ENCODE measurements at regions not wholly inside any gene's neighbourhood (a gene's known extent, or its start where the extent isn't known, plus 50 kb on each side); places are given as distances from the start of the nearest gene placed in this dataset.

DNA sequence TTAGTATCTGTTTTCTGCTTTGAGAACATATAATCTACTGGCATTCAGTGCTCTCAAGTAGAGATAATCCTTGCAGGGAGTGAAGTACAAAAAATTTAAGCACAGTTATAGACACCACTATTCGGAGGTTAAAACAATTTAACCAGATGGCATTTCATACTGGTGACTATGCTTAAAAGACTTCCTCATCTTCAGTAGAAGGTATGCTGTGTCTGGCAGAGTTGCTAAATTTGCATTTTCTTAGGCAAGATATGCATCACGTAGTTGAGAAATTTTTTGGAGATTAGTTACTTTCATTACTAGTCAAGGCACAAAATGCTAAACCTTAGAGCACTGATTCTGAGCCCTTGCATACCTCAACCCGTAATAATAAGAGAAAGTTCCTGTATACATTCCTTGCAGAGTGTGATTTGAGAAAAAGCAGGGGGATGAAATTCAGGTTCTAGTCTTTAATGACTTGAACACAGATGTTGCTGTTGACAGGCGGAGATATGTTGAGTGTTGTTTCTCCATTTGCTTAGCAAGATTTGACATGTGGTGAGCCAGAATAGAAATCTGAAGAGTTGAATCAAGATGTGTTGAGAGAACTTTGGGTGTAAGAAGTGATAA, 70.8 kb upstream of the STARD4 start:
- Histone ChIP-seq H3K4me3 (no peak overlapping the region), H3K36me3 (ENCODE audit: control insufficient read depth in 2 of 2, insufficient read depth in 2 of 2, low read length in 1 of 2) (no peaks in the 10 kb centered on the region), H3K4me1 (ENCODE audit: control insufficient read depth, insufficient read depth, low read length) (no peaks in the 10 kb centered on the region), H2AFZ (ENCODE audit: control insufficient read depth, low read depth, low read length) (no peak overlapping the region; the same call in 1 of the 2 replicates), H3K9me3 (replicated peaks; ENCODE audit: control insufficient read depth, insufficient read depth, low read length) (no peaks in the 10 kb centered on the region; the same call in 2 of the 3 replicates), H4K20me1 (ENCODE audit: control insufficient read depth, insufficient read depth) (no peaks in the 10 kb centered on the region), H3K9ac (ENCODE audit: control insufficient read depth, insufficient read depth, low read length) (no peak overlapping the region), H3K27ac (ENCODE audit: control insufficient read depth, insufficient read depth) (no peak overlapping the region), H3K4me2 (ENCODE audit: control insufficient read depth, insufficient read depth) (no peak overlapping the region), H3K27me3 (replicated peaks in 1 of 2; ENCODE audit: control insufficient read depth in 2 of 2, insufficient read depth in 2 of 2, low read length in 1 of 2) (no peaks in the 10 kb centered on the region), H3K79me2 (ENCODE audit: control insufficient read depth, insufficient read depth, low read length) (no peaks in the 10 kb centered on the region)
- FAIRE-seq, result no peak
- TF ChIP-seq KLF5 (IDR thresholded peaks at IDR 0.05; ENCODE audit: partially characterized antibody), result no peak
- no peak for TF ChIP-seq ZNF622 (IDR thresholded peaks at IDR 0.05)
- TF ChIP-seq CHD4 (IDR thresholded peaks at IDR 0.05), result no peak
- TF ChIP-seq SPI1 (IDR thresholded peaks at IDR 0.05; ENCODE audit: borderline replicate concordance, insufficient read depth, low read depth, low read length), result no peak
- peak; percentile 48 for ATAC-seq
- ChIA-PET SMC1A (ENCODE audit: uncharacterized antibody, unreplicated experiment) (no interaction called here), RAD21 (ENCODE audit: unreplicated experiment) (no interaction called here), POLR2A (no interaction called here), CTCF (no interaction called here)
- BruUV-seq (replicated peaks), result no TSS peak
- DNase-seq (ENCODE audit: low read depth, low spot score), result no peak
- 31% methylated on average over 4 of the region's 4 CpGs for WGBS (ENCODE audit: insufficient coverage, insufficient replicate concordance, low lambda C conversion rate, missing lambda C conversion rate)
- intact Hi-C loops (cut with micrococcal nuclease; ENCODE audit: unreplicated experiment) (no loop called here), in situ Hi-C loops (cut with MboI) (no loop called here)

DNA sequence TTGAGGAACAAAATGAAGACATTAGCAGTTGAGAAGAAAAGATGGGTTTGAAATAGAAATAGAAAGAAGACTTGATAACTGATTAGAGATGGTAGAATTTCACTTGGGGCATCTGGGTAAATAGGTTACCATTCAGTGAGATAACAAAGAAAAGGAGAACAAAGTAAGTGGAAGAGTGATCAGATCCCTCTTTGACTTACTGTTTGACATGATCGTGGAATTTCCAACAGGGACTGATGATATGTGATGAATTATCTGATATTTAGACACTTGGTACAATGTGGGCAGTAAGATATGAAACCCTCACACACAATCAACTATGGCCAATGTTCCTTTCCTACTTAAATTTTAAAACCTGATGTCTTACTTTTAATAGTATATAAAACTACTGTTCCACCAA, 70.1 kb upstream of the STARD4 start:
- CTCF ChIA-PET, result no interaction called here
- POLR2A ChIA-PET, result no interaction called here
- intact Hi-C loops (cut with micrococcal nuclease; ENCODE audit: unreplicated experiment), result no loop called here
- TF ChIP-seq RELA (IDR thresholded peaks at IDR 0.05; ENCODE audit: borderline replicate concordance, partially characterized antibody) (no peak), BHLHE40 (IDR thresholded peaks at IDR 0.05; ENCODE audit: borderline replicate concordance in 1 of 2, low read depth in 2 of 2, low read length in 1 of 2) (no peak), NRF1 (conservative IDR thresholded peaks at IDR 0.05; ENCODE audit: low read depth, low read length) (no peak), NR2F1 (conservative IDR thresholded peaks at IDR 0.05) (no peak), POLR2A (IDR thresholded peaks at IDR 0.05; ENCODE audit: low read depth, low read length) (no peak), NBN (IDR thresholded peaks at IDR 0.05) (no peak), NFIC (IDR thresholded peaks at IDR 0.05; ENCODE audit: low read depth, low read length) (no peak), HCFC1 (IDR thresholded peaks at IDR 0.05; ENCODE audit: low read length) (no peak), YBX1 (IDR thresholded peaks at IDR 0.05) (no peak), ZNF622 (IDR thresholded peaks at IDR 0.05) (no peak), CBX5 (IDR thresholded peaks at IDR 0.05; ENCODE audit: low read depth) (no peak)
- TF ChIP-seq, protein P1, sequence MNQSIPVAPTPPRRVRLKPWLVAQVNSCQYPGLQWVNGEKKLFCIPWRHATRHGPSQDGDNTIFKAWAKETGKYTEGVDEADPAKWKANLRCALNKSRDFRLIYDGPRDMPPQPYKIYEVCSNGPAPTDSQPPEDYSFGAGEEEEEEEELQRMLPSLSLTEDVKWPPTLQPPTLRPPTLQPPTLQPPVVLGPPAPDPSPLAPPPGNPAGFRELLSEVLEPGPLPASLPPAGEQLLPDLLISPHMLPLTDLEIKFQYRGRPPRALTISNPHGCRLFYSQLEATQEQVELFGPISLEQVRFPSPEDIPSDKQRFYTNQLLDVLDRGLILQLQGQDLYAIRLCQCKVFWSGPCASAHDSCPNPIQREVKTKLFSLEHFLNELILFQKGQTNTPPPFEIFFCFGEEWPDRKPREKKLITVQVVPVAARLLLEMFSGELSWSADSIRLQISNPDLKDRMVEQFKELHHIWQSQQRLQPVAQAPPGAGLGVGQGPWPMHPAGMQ (IDR thresholded peaks at IDR 0.05; ENCODE audit: borderline replicate concordance), result no peak
- TF ChIP-seq, protein P2, sequence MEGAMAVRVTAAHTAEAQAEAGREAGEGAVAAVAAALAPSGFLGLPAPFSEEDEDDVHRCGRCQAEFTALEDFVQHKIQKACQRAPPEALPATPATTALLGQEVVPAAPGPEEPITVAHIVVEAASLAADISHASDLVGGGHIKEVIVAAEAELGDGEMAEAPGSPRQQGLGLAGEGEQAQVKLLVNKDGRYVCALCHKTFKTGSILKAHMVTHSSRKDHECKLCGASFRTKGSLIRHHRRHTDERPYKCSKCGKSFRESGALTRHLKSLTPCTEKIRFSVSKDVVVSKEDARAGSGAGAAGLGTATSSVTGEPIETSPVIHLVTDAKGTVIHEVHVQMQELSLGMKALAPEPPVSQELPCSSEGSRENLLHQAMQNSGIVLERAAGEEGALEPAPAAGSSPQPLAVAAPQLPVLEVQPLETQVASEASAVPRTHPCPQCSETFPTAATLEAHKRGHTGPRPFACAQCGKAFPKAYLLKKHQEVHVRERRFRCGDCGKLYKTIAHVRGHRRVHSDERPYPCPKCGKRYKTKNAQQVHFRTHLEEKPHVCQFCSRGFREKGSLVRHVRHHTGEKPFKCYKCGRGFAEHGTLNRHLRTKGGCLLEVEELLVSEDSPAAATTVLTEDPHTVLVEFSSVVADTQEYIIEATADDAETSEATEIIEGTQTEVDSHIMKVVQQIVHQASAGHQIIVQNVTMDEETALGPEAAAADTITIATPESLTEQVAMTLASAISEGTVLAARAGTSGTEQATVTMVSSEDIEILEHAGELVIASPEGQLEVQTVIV (IDR thresholded peaks at IDR 0.05; ENCODE audit: borderline replicate concordance, partially characterized antibody), result no peak

More for the DNA sequence above, 70.1 kb upstream of the STARD4 start:
- no peaks in the 10 kb centered on the region for H4K20me1 ChIP-seq (ENCODE audit: control insufficient read depth, insufficient read depth)
- no peak overlapping the region for H3K4me2 ChIP-seq (ENCODE audit: control insufficient read depth, insufficient read depth)
- DNase-seq (ENCODE audit: low read depth, low spot score), result no peak
- RAD21 ChIA-PET (ENCODE audit: unreplicated experiment), result no interaction called here
- H3K27ac ChIP-seq (ENCODE audit: control insufficient read depth, insufficient read depth), result no peak overlapping the region
- H3K4me1 ChIP-seq (ENCODE audit: control insufficient read depth, insufficient read depth, low read length), result no peaks in the 10 kb centered on the region
- in situ Hi-C loops (cut with MboI), result no loop called here
- H2AFZ ChIP-seq (ENCODE audit: control insufficient read depth, low read depth, low read length), result no peak overlapping the region
- no peaks in the 10 kb centered on the region; the same call in 2 of the 3 replicates for H3K9me3 ChIP-seq (replicated peaks; ENCODE audit: control insufficient read depth, insufficient read depth, low read length)
- ATAC-seq, result no peak
- no peaks in the 10 kb centered on the region for H3K79me2 ChIP-seq (ENCODE audit: control insufficient read depth, insufficient read depth, low read length)
- no peaks in the 10 kb centered on the region for H3K36me3 ChIP-seq (ENCODE audit: control insufficient read depth in 2 of 2, insufficient read depth in 2 of 2, low read length in 1 of 2)
- WGBS (ENCODE audit: insufficient coverage, insufficient replicate concordance, low lambda C conversion rate, missing lambda C conversion rate), result 0% methylated on average over 1 of the region's 1 CpG
- BruUV-seq (replicated peaks), result no TSS peak
- H3K27me3 ChIP-seq (replicated peaks in 1 of 2; ENCODE audit: control insufficient read depth in 2 of 2, insufficient read depth in 2 of 2, low read length in 1 of 2), result no peaks in the 10 kb centered on the region
- H3K4me3 ChIP-seq, result no peak overlapping the region
- SMC1A ChIA-PET (ENCODE audit: uncharacterized antibody, unreplicated experiment), result no interaction called here
- H3K9ac ChIP-seq (ENCODE audit: control insufficient read depth, insufficient read depth, low read length), result no peak overlapping the region
- no peak for FAIRE-seq
